ENCODE measurements at regions not wholly inside any gene's neighbourhood (a gene's known extent, or its start where the extent isn't known, plus 50 kb on each side); places are given as distances from the start of the nearest gene placed in this dataset.

DNA sequence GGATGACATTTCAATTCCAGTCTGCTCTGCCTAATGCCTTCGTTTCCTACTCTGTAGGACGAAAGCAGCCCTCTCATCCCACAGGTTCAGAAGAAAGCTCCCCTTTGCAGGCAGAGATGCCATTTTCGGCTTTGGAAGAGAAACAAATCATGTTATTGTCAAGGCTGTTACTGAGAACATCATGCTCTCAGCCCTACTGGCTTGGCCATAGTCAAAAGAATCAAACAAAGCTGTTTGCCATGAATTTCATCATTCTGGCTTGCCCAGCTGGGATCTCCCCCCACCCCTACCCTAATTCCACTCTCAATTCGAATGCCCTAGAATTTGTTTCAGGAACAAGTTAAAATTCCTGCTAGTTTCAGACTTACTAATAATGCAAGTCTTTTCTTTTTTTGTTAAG lies 162.3 kb upstream of the SERP2 start:
- no peaks in the 10 kb centered on the region for H3K4me1 ChIP-seq (ENCODE audit: insufficient read depth, low read length, poor library complexity, severe bottlenecking)
- H3K9ac ChIP-seq (ENCODE audit: low read depth, low read length, poor library complexity, severe bottlenecking) = no peak overlapping the region
- H3K9me2 ChIP-seq (replicated peaks; ENCODE audit: low read depth, low read length) = no peaks in the 10 kb centered on the region
- no peaks in the 10 kb centered on the region for H3K79me2 ChIP-seq (ENCODE audit: insufficient read depth, low read length)
- H3K27me3 ChIP-seq (ENCODE audit: insufficient read depth, low read length, poor library complexity, severe bottlenecking) = no peaks in the 10 kb centered on the region
- no peak overlapping the region for H3K4me2 ChIP-seq (ENCODE audit: low read depth, low read length, poor library complexity, severe bottlenecking)
- TF ChIP-seq, protein P1, sequence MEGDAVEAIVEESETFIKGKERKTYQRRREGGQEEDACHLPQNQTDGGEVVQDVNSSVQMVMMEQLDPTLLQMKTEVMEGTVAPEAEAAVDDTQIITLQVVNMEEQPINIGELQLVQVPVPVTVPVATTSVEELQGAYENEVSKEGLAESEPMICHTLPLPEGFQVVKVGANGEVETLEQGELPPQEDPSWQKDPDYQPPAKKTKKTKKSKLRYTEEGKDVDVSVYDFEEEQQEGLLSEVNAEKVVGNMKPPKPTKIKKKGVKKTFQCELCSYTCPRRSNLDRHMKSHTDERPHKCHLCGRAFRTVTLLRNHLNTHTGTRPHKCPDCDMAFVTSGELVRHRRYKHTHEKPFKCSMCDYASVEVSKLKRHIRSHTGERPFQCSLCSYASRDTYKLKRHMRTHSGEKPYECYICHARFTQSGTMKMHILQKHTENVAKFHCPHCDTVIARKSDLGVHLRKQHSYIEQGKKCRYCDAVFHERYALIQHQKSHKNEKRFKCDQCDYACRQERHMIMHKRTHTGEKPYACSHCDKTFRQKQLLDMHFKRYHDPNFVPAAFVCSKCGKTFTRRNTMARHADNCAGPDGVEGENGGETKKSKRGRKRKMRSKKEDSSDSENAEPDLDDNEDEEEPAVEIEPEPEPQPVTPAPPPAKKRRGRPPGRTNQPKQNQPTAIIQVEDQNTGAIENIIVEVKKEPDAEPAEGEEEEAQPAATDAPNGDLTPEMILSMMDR (conservative IDR thresholded peaks at IDR 0.05; ENCODE audit: low read length) = no peak
- TF ChIP-seq EZH2phosphoT487 (IDR thresholded peaks at IDR 0.05; ENCODE audit: borderline replicate concordance) = no peak
- no peaks in the 10 kb centered on the region for H4K20me1 ChIP-seq (ENCODE audit: insufficient read depth, low read length, poor library complexity, severe bottlenecking)
- H3K9me3 ChIP-seq (ENCODE audit: insufficient read depth, low read depth, low read length) = no peaks in the 10 kb centered on the region
- H3K4me3 ChIP-seq (ENCODE audit: low read length, poor library complexity, severe bottlenecking) = no peak overlapping the region
- H2AFZ ChIP-seq (ENCODE audit: low read length) = no peak overlapping the region
- H3K36me3 ChIP-seq (ENCODE audit: insufficient read depth, low read length) = no peaks in the 10 kb centered on the region
- H3F3A ChIP-seq (ENCODE audit: low read depth) = no peaks in the 10 kb centered on the region

DNA sequence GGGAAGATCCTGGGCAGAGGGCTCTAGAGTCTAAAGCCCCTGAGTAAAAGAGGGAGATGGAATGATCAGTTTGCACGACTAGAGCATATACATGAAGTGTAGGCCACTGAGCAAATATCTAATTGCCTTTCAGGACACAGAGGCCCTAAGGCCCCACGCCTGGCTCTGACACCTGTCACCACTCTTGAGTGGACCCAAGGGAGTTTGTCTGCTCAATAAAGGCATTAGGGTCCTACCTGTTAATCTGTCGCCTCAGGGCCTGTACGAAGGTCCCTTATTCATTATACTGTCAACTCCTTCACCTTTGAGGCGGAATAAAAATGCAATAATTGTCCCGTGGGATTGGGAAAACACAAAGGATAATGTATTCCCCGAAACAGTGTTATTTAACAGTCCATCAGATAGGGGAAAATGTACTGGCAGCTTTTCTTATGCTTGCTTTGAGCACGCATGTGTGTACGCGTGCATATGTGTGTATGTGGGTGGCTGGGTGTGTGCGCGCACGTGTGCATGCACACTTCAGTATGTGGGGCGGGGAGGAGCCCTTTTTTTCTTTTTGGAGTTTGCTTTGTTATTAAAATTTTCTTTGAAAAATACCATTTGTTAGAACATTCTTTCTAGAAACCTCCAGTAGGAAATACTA lies 161.8 kb upstream of the SERP2 start:
- H3K27me3 ChIP-seq (ENCODE audit: insufficient read depth, low read length, poor library complexity, severe bottlenecking) = no peaks in the 10 kb centered on the region
- TF ChIP-seq, protein P1 (conservative IDR thresholded peaks at IDR 0.05; ENCODE audit: low read length) = no peak
- TF ChIP-seq EZH2phosphoT487 (IDR thresholded peaks at IDR 0.05; ENCODE audit: borderline replicate concordance) = no peak
- no peak overlapping the region for H3K9ac ChIP-seq (ENCODE audit: low read depth, low read length, poor library complexity, severe bottlenecking)

DNA sequence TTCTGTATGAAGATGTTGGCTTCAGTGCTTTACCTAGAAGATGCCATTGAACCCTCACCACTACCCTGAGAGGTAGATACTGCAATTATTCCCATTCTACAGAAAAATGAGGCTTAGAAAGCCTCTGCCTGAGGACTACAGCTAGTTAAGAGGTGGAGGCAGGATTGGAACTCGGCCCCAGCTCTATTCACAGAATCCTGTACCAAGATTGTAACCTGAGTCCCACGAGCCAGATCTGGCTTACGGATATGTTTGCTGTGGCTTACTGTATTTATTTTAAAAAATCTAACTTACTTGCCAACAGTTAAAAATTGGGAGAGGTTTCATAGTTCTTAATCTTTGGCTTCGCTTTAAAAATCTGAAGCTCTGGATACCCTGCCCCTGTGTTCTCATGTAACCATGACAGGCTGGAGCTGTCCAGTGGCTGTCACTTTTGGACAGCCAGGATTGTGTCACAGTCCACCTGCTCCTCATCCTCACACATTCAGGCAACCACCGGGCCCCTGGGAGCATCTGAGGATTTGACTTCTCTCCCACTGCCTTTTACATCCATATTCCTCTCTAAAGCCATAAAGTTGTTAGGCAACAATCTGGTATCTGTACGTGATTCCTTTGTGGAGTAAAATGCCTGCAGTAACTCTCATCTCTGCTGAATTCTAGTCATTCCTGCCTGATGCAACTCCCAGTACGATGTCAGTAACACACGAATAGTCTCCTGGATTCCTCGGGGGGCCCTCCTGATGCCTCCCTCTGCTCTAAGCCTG lies 160.8 kb upstream of the SERP2 start:
- no peaks in the 10 kb centered on the region for H3K4me1 ChIP-seq (ENCODE audit: insufficient read depth, low read length, poor library complexity, severe bottlenecking)
- no peaks in the 10 kb centered on the region for H4K20me1 ChIP-seq (ENCODE audit: insufficient read depth, low read length, poor library complexity, severe bottlenecking)
- no peaks in the 10 kb centered on the region for H3K9me3 ChIP-seq (ENCODE audit: insufficient read depth, low read depth, low read length)
- no peaks in the 10 kb centered on the region for H3K27me3 ChIP-seq (ENCODE audit: insufficient read depth, low read length, poor library complexity, severe bottlenecking)
- no peak for TF ChIP-seq EZH2phosphoT487 (IDR thresholded peaks at IDR 0.05; ENCODE audit: borderline replicate concordance)
- TF ChIP-seq, protein P1 (conservative IDR thresholded peaks at IDR 0.05; ENCODE audit: low read length) = no peak
- H3K4me2 ChIP-seq (ENCODE audit: low read depth, low read length, poor library complexity, severe bottlenecking) = no peak overlapping the region
- no peaks in the 10 kb centered on the region for H3K79me2 ChIP-seq (ENCODE audit: insufficient read depth, low read length)
- no peak overlapping the region for H3K4me3 ChIP-seq (ENCODE audit: low read length, poor library complexity, severe bottlenecking)
- H3K9ac ChIP-seq (ENCODE audit: low read depth, low read length, poor library complexity, severe bottlenecking) = no peak overlapping the region
- H3K9me2 ChIP-seq (replicated peaks; ENCODE audit: low read depth, low read length) = no peaks in the 10 kb centered on the region
- H3F3A ChIP-seq (ENCODE audit: low read depth) = no peaks in the 10 kb centered on the region
- no peaks in the 10 kb centered on the region for H3K36me3 ChIP-seq (ENCODE audit: insufficient read depth, low read length)
- no peak overlapping the region for H2AFZ ChIP-seq (ENCODE audit: low read length)

More for the DNA sequence above, 161.8 kb upstream of the SERP2 start:
- H3F3A ChIP-seq (ENCODE audit: low read depth) = no peaks in the 10 kb centered on the region
- no peaks in the 10 kb centered on the region for H3K36me3 ChIP-seq (ENCODE audit: insufficient read depth, low read length)
- H3K79me2 ChIP-seq (ENCODE audit: insufficient read depth, low read length) = no peaks in the 10 kb centered on the region
- no peaks in the 10 kb centered on the region for H3K9me2 ChIP-seq (replicated peaks; ENCODE audit: low read depth, low read length)
- no peaks in the 10 kb centered on the region for H3K9me3 ChIP-seq (ENCODE audit: insufficient read depth, low read depth, low read length)
- H3K4me1 ChIP-seq (ENCODE audit: insufficient read depth, low read length, poor library complexity, severe bottlenecking) = no peaks in the 10 kb centered on the region
- H3K4me2 ChIP-seq (ENCODE audit: low read depth, low read length, poor library complexity, severe bottlenecking) = no peak overlapping the region
- H4K20me1 ChIP-seq (ENCODE audit: insufficient read depth, low read length, poor library complexity, severe bottlenecking) = no peaks in the 10 kb centered on the region
- H2AFZ ChIP-seq (ENCODE audit: low read length) = no peak overlapping the region
- no peak overlapping the region for H3K4me3 ChIP-seq (ENCODE audit: low read length, poor library complexity, severe bottlenecking)
